GM12865 (cell line): ENCODE measurements at regions not wholly inside any gene's neighbourhood (a gene's known extent, or its start where the extent isn't known, plus 50 kb on each side); places are given as distances from the start of the nearest gene placed in this dataset.

Experiments
- DNase-seq: peaks from one replicate; pipeline ENCODE4 v3.0.0; 2010; ENCODE audit warnings: low read depth
- H3K4me3 ChIP-seq: 2 replicates; pipeline ENCODE4 v1.5.1; 2011; ENCODE audit warnings: mild to moderate bottlenecking, low read depth, low read length, control low read depth
- CTCF ChIP-seq: IDR thresholded peaks from 2 replicates; pipeline ENCODE4 v1.5.1; 2011; ENCODE audit warnings: low read length, control low read depth, low read depth, inconsistent platforms; ENCODE audit not compliant: insufficient read depth; ENCODE audit errors: missing control alignments

- no peak overlapping the region for H3K4me3 ChIP-seq
- no peak for TF ChIP-seq CTCF
- no peak for DNase-seq
Measured at GRCh38 chr17:70307430-70308225, 138.3 kb downstream of the KCNJ2 start.

GRCh38 chr17:70308618-70309017, 139.3 kb downstream of the KCNJ2 start:
- DNase-seq, result no peak
- TF ChIP-seq CTCF, result no peak
- no peak overlapping the region for H3K4me3 ChIP-seq

- H3K4me3 ChIP-seq, result no peak overlapping the region
- no peak for DNase-seq
- no peak for TF ChIP-seq CTCF
Measured at GRCh38 chr17:70310221-70310672, 140.9 kb downstream of the KCNJ2 start.

- no peak overlapping the region for H3K4me3 ChIP-seq
- DNase-seq, result no peak
- no peak for TF ChIP-seq CTCF
Measured at GRCh38 chr17:70313086-70313852, 143.9 kb downstream of the KCNJ2 start.

GRCh38 chr17:70314096-70314495, 144.8 kb downstream of the KCNJ2 start:
- no peak for TF ChIP-seq CTCF
- DNase-seq, result no peak
- H3K4me3 ChIP-seq, result no peak overlapping the region

GRCh38 chr17:70314506-70314905, 145.2 kb downstream of the KCNJ2 start:
- no peak overlapping the region for H3K4me3 ChIP-seq
- DNase-seq, result no peak
- no peak for TF ChIP-seq CTCF

- TF ChIP-seq CTCF, result no peak
- no peak for DNase-seq
- no peak overlapping the region for H3K4me3 ChIP-seq
Measured at GRCh38 chr17:70317421-70317820, 148.1 kb downstream of the KCNJ2 start.
